Cardiac fibroblast (primary cell): ENCODE measurements at regions not wholly inside any gene's neighbourhood (a gene's known extent, or its start where the extent isn't known, plus 50 kb on each side); places are given as distances from the start of the nearest gene placed in this dataset.
"Not testable (repeated sequence)": the region's sequence is repeated elsewhere in the genome, so short reads cannot be mapped to it uniquely, and the experiment has no call there.

Source experiments
- DNase-seq, 2 donors: peaks; one replicate each; pipeline versions ENCODE4 v3.0.0 to v3.0.0-alpha.2; 2010; ENCODE audit warnings: low read depth in 2 of 2
- H3K4me3 ChIP-seq, 2 donors: replicated peaks in 1 of 2; 1 replicate in 1 of 2; 2 replicates in 1 of 2; pipeline ENCODE4 v1.5.1; 2011; ENCODE audit warnings: low read depth in 2 of 2, low read length in 2 of 2, mild to moderate bottlenecking in 2 of 2, moderate library complexity in 1 of 2
- CTCF ChIP-seq: IDR thresholded peaks from one replicate; pipeline ENCODE4 v1.5.1; 2011; ENCODE audit warnings: low read depth, mild to moderate bottlenecking, low read length, inconsistent platforms

DNA sequence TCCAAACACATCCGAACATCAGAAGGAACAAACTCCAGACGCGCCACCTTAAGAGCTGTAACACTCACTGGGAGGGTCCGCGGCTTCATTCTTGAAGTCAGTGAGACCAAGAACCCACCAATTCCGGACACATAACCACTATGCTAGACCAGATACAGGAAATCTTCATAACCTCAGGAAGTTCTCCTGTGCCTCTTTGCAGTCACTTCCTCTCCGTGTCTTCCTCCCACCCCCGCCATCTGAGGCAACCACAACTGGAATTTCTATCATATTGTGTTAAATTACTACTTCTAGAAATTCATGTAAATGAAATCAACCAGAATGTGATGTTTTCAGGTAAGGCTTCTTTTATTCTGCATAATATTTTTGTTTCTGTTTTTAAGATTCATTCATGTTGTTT is 631.0 kb upstream of the NXPH2 start:
- no peak overlapping the region for H3K4me3 ChIP-seq
- no peak for TF ChIP-seq CTCF
- no peak for DNase-seq

DNA sequence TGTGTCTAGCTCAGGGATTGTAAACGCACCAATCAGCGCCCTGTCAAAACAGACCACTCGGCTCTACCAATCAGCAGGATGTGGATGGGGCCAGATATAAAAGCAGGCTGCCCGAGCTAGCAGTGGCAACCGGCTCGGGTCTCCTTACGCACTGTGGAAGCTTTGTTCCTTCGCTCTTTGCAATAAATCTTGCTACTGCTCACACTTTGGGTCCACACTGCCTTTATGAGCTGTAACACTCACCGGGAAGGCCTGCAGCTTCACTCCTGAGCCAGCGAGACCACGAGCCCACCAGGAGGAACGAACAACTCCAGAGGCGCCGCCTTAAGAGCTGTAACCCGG is 630.6 kb upstream of the NXPH2 start:
- DNase-seq, H3K4me3 ChIP-seq: not testable (repeated sequence)

DNA sequence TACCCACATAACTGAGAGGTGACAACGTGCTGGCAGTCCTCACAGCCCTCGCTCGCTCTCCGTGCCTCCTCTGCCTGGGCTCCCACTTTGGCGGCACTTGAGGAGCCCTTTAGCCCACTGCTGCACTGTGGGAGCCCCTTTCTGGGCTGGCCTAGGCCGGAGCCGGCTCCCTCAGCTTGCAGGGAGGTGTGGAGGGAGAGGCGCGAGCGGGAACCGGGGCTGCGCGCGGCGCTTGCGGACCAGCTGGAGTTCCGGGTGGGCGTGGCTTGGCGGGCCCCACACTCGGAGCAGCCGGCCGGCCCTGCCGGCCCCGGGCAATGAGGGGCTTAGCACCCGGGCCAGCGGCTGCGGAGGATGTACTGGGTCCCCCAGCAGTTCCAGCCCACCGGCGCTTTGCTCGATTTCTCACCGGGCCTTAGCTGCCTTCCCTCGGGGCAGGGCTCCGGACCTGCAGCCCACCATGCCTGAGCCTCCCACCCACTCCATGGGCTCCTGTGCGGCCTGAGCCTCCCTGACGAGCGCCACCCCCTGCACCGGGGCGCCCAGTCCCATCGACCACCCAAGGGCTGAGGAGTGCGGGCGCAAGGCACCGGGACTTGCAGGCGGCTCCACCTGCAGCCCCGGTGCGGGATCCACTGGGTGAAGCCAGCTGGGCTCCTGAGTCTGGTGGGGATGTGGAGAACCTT is 630.1 kb upstream of the NXPH2 start:
- not testable (repeated sequence) for DNase-seq, H3K4me3 ChIP-seq

DNA sequence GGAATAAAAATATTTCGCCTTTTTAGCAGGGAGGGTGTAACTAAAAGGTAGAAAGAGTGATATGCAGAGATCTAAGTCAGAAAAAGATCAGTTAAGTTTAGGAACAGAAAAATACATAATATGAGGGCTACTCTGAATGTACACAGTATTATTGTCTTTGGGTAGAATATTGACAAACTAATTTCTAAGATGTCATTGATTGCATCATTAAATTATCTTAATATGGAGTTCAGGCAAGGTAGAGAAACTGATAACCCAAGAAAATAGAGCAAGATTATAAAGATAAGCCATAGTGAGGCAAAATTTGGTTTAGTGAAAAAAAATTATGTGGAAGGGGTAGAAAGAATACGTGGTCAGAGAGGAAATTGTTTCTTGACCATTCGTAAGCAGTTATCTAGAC is 629.0 kb upstream of the NXPH2 start:
- no peak for TF ChIP-seq CTCF
- H3K4me3 ChIP-seq, result no peak overlapping the region
- DNase-seq, result no peak

DNA sequence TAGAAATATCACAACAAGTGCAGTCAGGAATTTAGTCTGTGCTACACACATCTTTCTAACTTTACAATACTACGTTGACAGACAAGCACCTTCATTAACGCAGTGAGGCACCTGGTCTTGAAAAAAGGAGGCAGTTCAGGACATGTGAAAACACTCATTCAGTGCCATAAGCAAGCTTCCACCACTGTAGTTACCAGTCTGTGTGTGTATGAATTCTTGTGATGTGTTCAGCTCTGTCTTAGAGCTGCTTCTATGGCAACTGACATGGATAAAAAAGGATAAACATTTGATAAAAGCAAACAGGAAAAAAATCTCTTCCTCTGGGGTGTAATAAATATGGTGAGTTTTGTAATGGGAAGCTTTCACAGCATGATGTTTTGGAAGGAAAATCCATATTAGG is 623.8 kb upstream of the NXPH2 start:
- no peak for TF ChIP-seq CTCF

DNA sequence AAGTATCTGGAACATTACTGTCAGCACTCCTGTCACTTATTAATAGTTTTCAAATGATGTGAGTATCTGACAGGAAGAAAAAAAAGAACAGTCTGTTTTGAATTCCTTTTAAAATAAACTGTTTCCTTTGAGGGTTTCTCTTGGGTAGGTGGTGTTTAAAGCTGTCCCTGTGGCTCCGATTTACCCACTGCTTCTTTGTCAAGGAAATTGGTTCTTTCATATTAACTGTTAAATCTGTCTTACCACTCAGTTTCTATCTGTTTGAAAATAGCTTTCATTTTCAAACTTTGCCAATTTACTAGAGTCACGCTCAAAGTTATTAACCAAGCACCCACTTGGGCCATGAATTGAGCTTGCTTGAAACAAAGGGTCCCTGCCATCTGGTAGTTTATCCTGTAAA is 614.6 kb upstream of the NXPH2 start:
- no peak overlapping the region for H3K4me3 ChIP-seq
- DNase-seq, result no peak
- no peak for TF ChIP-seq CTCF

More for the DNA sequence above, 623.8 kb upstream of the NXPH2 start:
- no peak for DNase-seq
- no peak overlapping the region for H3K4me3 ChIP-seq

DNA sequence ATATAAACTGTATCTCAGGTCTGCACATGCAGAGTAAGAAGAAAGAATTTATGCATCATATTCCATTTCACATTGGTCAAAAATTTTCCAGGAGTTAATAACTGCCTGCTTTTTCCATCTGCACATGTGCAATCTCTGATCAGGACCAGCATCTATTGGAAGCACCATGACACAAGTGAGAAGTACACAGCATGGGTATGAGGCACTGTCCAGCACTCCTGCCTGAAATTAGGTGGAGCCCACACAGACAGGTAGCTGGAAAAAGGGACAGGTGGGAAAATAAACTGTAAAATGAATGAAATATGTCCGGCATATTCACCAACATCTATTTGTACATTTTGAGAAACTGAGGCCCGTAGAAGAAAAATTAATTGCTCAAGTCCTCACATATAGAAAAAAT is 609.2 kb upstream of the NXPH2 start:
- TF ChIP-seq CTCF, result no peak
- no peak for DNase-seq
- no peak overlapping the region for H3K4me3 ChIP-seq

GRCh38 chr2:139386401-139386800 is 606.2 kb upstream of the NXPH2 start:
- H3K4me3 ChIP-seq, result no peak overlapping the region
- TF ChIP-seq CTCF, result no peak
- DNase-seq, result no peak
